GM12872 (cell line): ENCODE measurements at regions not wholly inside any gene's neighbourhood (a gene's known extent, or its start where the extent isn't known, plus 50 kb on each side); places are given as distances from the start of the nearest gene placed in this dataset.

Source experiments
- TF ChIP-seq, protein P1 (sequence below): IDR thresholded peaks from 3 replicates; pipeline ENCODE4 v1.5.1; 2011; ENCODE audit warnings: low read depth, mild to moderate bottlenecking, low read length, moderate library complexity; ENCODE audit not compliant: insufficient read depth

DNA sequence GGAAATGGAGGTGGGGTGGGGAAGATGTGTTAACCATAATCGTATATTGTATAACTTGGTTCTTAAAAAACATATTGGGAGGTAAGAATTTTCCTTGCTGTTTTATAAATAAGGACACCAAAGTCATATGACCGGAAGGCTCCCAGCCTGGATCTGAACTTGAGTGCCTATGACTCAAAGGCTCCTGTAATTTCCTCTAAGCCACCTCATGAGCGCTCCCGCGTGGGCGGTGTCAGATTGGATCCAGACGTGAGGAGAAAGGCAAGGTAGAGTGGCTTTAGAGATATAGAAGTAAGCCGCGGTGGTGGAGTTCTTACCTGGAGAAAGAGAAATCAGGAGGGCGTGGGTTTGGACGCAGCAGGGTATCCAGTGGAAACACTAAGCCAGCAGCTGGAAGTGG lies 196.2 kb upstream of the NLRP1 start:
- TF ChIP-seq, protein P1, sequence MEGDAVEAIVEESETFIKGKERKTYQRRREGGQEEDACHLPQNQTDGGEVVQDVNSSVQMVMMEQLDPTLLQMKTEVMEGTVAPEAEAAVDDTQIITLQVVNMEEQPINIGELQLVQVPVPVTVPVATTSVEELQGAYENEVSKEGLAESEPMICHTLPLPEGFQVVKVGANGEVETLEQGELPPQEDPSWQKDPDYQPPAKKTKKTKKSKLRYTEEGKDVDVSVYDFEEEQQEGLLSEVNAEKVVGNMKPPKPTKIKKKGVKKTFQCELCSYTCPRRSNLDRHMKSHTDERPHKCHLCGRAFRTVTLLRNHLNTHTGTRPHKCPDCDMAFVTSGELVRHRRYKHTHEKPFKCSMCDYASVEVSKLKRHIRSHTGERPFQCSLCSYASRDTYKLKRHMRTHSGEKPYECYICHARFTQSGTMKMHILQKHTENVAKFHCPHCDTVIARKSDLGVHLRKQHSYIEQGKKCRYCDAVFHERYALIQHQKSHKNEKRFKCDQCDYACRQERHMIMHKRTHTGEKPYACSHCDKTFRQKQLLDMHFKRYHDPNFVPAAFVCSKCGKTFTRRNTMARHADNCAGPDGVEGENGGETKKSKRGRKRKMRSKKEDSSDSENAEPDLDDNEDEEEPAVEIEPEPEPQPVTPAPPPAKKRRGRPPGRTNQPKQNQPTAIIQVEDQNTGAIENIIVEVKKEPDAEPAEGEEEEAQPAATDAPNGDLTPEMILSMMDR, result no peak

DNA sequence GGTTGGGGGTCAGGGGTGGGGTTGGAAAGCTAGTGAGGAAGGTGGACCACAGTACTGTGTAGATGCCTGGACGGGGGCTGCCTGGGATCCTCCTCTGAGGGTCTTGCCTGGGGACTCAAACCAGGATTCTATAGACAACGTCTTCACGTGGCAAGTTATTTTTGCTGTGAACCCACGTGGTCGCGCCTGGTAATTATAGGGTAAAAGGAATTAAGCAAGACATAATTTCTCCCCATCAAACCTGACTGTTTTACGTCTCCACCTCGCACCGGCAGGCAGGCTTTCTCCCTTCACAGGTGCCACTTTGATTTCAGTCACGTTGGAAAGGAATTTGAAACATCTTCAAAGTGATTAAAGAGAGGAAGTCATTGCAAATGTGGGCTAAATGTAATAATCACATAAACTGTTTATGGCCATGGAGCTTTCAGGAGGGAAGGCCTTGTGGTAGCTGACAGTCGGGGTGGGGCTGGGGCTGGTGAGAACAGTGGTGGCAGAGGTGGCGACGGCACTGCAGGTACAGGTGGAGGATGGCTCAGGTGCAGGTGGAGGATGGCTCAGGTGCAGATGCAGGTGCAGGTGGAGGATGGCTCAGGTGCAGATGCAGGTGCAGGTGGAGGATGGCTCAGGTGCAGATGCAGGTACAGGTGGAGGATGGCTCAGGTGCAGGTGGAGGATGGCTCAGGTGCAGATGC lies 197.1 kb upstream of the NLRP1 start:
- TF ChIP-seq, protein P1, result no peak

DNA sequence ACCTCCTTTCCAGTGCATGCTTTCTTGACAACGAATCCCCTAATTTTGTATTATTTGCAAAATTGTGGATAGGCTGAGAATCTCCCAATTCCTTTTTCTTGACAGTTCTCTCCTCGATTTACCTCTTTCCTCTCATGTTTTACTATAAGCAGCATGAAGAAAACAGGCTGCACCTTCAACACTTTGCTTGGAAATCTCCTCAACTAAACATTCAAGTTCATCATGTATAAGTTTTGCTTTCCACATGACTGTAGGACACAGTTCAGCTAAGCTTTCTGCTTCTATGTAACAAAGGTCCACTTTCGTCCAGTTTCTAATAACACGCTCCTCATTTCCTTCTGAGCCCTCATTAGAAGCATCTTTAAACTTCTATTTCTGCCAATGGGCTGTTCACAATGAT lies 199.0 kb upstream of the NLRP1 start:
- TF ChIP-seq, protein P1, result no peak

DNA sequence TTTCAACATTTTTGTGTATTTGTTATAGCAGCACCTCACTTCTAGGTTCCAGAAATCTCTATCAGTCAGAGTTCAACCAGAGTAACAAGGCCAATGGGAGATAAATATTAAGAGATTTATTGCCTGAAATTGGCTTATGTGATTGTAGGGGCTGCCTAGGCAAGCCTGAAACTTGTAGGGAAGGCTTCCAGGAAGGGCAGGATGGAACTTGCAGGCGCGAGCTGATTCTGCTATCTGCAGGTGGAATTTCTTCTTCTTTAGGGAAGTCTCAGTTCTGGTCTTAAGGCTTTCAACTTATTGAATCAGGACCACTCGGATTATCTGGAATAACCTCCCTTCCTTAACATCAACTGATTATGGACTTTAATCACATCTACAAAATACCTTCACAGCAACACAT lies 199.5 kb upstream of the NLRP1 start:
- TF ChIP-seq, protein P1, result no peak

DNA sequence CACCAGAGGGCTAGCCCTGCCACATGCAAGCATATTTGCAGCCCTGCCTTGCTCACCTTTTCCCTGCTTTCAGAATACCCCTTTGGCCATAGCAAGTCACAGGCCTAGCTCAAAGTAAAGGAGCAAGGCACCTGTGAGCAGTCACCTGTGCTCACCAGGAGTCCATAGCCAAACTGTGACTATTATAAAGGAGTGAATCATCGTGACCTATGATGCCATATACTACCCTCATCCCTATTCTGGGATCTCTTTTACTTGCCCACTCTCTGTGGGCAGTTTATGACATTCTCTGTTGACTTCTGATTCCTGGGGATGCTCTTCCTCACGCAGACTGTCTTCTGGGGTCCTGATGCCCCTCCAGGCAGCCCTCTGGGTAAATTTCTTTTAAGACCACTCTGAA lies 200.5 kb upstream of the NLRP1 start:
- TF ChIP-seq, protein P1, result no peak

DNA sequence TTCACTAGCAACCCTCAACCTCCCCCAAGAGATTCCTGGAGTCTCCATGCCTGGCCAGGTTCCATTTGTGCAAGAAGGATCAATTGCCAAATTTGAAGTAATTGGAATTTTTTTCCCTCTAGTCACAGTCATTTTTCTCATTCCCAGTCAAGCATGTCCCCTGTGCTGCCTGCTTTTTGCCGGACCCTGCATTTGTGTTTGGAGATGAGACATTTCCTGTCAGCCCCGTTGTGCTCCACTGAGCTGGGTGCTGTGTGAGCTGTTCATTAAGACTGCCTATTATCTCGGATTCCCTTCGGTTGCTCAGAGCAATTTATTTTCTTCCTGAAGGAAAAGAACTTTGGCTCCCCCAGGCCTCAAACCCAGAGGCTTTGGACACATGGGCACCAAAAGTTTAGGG lies 201.0 kb upstream of the NLRP1 start:
- TF ChIP-seq, protein P1, result no peak

DNA sequence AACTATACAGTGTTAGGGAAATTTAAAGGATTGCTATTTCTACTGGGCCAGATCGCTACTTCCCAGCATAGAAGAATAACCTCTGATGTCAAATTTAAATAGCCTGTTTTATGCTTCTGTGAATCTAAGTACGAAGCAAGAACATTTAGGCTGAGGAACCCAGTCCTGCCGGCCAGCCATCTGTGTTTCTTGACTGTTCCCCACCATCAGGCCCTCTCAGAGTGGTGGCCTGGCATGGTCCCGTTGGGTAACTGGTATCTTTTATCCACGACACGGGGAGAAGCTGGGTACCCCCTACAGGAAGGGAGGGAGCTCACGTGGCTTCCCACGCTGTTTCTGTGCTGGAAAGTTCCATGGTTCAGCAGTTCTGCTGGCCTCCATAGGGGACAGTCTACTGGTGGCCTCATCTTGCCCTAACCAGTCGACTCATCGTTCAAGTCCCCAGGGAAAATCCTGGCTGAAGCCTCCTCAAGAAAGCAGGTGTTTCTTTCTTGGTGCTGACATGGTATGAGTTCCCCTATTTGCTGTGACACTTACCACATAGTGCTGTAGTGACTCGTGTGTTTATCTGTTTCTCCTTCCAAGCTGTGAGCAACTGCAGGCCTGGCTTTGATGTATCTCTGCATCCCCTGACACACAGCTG lies 201.7 kb upstream of the NLRP1 start:
- TF ChIP-seq, protein P1, result peak; percentile 31; the same call in 1 of the 3 replicates
